ENCODE measurements at regions not wholly inside any gene's neighbourhood (a gene's known extent, or its start where the extent isn't known, plus 50 kb on each side); places are given as distances from the start of the nearest gene placed in this dataset.

GRCh38 chr18:79599441-79599931 lies 80.1 kb upstream of the CTDP1 start:
- TF ChIP-seq POLR2A (IDR thresholded peaks at IDR 0.05; ENCODE audit: low read depth, low read length) = no peak
- TF ChIP-seq TAF1 (IDR thresholded peaks at IDR 0.05; ENCODE audit: borderline replicate concordance, low read depth, low read length) = no peak
- no peak for TF ChIP-seq POLR2AphosphoS5 (IDR thresholded peaks at IDR 0.05; ENCODE audit: low read depth, low read length)

All from GM12892 (cell line).